ENCODE measurements at regions not wholly inside any gene's neighbourhood (a gene's known extent, or its start where the extent isn't known, plus 50 kb on each side); places are given as distances from the start of the nearest gene placed in this dataset.

DNA sequence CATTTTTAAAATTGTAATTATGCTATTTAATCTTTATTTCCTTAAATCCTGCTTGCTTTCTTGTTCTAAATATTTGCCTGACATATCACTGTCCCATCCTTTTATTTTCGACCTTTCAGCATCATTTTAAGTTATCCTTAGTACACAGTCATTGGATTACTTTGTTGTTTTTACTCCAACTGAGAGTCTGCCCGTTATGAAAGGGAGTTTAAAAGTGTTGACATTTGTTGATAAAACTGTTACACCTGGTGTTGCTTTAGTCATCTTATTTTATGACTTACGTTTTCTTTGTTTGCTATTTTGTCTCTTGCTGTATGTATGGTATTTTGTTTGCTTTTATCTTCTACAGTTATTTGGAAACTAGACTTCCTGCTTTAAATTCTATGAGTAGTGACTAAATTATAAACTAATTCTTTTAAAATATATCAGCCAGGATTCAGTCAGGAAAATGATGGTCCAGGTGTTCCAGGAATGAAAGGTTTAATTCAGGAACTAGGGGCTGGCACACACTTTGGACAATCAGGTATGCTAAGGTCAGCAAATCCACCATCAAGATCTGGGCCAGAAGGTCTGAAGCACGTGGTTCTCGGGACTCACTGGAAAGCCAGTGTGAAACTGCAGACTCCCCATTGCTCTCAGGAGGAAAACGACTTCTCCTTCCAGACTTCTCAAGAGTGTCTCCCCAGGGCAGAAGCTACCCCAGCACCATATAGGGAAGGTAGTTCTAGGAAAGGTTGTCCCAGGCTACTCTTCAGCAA lies 86.0 kb downstream of the RASSF10 start:
- TF ChIP-seq, protein P1, sequence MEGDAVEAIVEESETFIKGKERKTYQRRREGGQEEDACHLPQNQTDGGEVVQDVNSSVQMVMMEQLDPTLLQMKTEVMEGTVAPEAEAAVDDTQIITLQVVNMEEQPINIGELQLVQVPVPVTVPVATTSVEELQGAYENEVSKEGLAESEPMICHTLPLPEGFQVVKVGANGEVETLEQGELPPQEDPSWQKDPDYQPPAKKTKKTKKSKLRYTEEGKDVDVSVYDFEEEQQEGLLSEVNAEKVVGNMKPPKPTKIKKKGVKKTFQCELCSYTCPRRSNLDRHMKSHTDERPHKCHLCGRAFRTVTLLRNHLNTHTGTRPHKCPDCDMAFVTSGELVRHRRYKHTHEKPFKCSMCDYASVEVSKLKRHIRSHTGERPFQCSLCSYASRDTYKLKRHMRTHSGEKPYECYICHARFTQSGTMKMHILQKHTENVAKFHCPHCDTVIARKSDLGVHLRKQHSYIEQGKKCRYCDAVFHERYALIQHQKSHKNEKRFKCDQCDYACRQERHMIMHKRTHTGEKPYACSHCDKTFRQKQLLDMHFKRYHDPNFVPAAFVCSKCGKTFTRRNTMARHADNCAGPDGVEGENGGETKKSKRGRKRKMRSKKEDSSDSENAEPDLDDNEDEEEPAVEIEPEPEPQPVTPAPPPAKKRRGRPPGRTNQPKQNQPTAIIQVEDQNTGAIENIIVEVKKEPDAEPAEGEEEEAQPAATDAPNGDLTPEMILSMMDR (IDR thresholded peaks at IDR 0.05; ENCODE audit: borderline replicate concordance, control extremely low read depth, extremely low read depth, insufficient read depth, missing control alignments), result no peak

DNA sequence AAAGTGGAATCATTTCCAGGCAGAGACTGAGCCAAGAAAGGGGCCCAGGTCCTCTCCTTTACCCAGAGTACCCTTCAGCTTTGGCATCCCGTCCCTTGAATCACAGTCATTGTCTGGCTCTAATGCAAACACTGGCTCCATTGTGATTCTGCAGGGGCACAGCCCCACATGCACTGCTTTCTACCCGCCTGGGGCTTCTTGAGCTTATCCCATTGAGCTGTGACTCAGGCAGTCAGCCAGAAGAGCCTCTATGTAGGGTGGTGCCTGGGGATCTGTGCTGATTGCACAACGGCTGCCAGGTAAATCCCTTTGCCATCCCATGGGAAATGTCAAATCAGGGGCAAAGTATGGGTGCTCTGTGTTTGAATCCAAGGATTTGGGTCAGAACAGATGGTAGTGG lies 88.9 kb downstream of the RASSF10 start:
- TF ChIP-seq, protein P1 (IDR thresholded peaks at IDR 0.05; ENCODE audit: borderline replicate concordance, control extremely low read depth, extremely low read depth, insufficient read depth, missing control alignments), result no peak
- no peak for DNase-seq (ENCODE audit: low spot score)
- in situ Hi-C loops (cut with MboI; ENCODE audit: low sequenced_read_pairs, unreplicated experiment), result no loop called here

More for the DNA sequence above, 86.0 kb downstream of the RASSF10 start:
- in situ Hi-C loops (cut with MboI; ENCODE audit: low sequenced_read_pairs, unreplicated experiment), result no loop called here
- DNase-seq (ENCODE audit: low spot score), result no peak

DNA sequence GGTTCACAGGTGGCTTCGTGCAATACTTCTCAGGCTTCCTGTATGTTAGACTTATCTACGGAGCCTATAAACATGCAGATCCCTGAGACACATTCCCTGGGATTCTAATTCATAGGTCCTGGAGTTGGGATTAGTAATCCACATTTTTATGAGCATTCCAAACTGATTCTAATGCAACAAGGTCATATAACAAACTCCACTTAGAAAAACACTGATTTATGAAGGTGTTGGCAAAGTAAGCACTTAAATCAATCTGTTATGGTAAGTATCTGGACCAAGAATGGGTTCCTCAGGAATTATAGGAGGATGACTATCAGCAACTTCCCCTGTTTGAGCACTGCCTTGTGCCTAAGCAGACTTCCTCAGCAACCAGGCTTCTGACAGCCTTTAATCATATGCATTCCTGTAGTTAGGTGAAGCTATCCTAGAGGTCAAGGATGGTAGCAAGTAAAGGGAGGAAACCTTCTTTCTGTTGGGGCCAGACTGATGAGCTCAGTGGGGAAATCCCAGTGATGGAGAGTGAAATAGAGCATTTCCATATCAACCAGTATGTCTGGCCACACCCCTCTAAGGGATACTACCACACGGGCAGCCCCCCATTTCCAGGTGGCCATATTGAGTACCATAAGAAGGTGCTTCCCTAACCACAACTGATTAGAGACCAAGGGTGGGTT lies 89.6 kb downstream of the RASSF10 start:
- TF ChIP-seq, protein P1 (IDR thresholded peaks at IDR 0.05; ENCODE audit: borderline replicate concordance, control extremely low read depth, extremely low read depth, insufficient read depth, missing control alignments), result no peak
- DNase-seq (ENCODE audit: low spot score), result no peak
- in situ Hi-C loops (cut with MboI; ENCODE audit: low sequenced_read_pairs, unreplicated experiment), result no loop called here

DNA sequence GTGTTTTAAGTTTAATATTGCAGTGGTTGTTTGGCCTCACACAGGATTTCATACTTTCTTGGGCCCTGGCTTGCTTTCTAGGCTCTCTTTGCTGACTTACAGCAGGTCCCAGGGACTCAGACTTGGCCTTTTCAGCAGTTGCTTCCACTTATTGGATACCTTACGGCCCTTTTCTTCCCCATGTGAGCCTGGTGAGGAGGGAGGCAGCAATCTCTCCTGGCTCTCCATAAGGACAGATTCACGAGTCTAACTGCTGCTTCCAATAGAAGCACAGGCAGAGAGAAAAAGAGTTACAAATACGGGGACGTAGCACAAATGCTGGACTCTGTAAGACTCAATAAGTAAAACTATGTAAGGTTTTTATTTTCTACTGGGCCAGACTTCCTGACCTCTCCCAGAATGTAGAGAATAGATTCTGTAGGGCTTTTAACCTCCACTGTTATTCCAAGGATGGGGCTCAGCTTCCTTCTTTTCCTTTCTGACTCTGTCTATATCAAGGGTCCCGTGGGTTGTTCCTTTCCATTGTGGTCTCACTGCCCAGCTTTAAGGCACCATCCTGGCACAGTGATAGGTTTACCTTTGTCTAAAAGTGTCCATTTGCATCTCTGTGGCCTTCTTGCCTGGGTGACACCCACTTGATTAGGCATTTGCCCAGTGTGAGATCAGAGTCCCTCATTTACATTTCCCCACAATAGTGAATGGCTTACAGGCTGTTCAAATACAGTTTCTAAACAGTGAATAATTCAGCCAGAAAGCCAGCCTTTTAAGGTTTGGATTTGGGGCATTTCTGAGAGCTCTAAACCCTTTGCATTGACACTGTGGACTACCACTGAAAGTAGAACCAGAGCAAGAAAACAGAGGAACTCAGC lies 92.8 kb downstream of the RASSF10 start:
- in situ Hi-C loops (cut with MboI; ENCODE audit: low sequenced_read_pairs, unreplicated experiment), result no loop called here
- no peak for DNase-seq (ENCODE audit: low spot score)
- TF ChIP-seq, protein P1 (IDR thresholded peaks at IDR 0.05; ENCODE audit: borderline replicate concordance, control extremely low read depth, extremely low read depth, insufficient read depth, missing control alignments), result no peak

DNA sequence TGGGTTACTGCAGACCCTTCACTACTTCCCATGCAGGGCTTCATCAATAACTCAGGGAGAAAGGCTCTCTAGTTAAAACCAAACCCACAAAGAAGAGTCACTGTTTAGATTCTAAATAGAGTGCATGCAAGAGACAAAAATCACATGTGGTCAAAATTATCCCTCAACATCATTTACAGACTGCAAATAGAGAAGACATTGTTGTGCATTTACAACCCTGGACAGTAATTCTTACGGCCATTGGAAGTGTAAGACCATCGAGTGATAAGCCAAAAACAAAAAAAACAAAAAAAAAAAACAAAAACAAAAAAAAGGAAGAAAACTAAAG lies 93.4 kb downstream of the RASSF10 start:
- TF ChIP-seq, protein P1 (IDR thresholded peaks at IDR 0.05; ENCODE audit: borderline replicate concordance, control extremely low read depth, extremely low read depth, insufficient read depth, missing control alignments), result no peak
- DNase-seq (ENCODE audit: low spot score), result no peak
- in situ Hi-C loops (cut with MboI; ENCODE audit: low sequenced_read_pairs, unreplicated experiment), result no loop called here

DNA sequence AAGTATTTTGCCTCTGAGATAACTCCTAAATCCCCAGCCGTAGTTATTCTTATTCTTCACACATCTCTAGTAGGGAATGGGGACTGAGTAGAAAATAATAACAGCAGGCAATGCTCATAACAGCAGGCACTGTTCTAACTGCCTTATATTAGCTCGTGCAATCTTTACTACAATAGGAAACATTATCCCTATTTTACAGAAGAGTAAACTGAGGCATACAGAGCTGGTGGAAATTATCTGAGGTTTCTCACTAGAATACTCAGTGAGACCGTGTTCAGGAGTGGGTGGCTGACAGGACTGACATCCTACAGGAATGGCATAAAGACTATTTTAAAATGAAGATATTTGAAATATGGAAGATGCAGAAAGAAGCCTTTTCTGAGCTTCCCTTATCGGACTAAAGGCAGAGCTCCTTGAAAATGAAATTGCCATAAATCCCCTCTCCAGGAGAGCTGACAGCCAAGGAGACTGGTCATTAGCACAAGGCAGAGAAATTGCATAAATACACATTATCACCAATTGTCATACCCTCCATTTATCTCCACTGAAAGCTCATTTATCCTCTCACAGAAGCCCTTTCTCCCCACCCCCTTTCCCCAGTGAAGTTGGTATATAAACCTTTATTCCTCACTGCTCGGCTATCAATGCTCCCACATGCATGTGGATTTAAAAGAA lies 93.9 kb downstream of the RASSF10 start:
- no peak for DNase-seq (ENCODE audit: low spot score)
- in situ Hi-C loops (cut with MboI; ENCODE audit: low sequenced_read_pairs, unreplicated experiment), result no loop called here
- TF ChIP-seq, protein P1 (IDR thresholded peaks at IDR 0.05; ENCODE audit: borderline replicate concordance, control extremely low read depth, extremely low read depth, insufficient read depth, missing control alignments), result no peak
